H1 (cell line): ENCODE measurements at regions not wholly inside any gene's neighbourhood (a gene's known extent, or its start where the extent isn't known, plus 50 kb on each side); places are given as distances from the start of the nearest gene placed in this dataset.
A peak's percentile ranks its signal among the peaks of the same experiment; 100 is the strongest.

Experiments
- CTCF ChIA-PET: fragments of 300-600 bp; sonication (Branson Sonifier 250); formaldehyde crosslinking; loops from one replicate; lab custom pipeline; 2021; ENCODE audit not compliant: partially characterized antibody; lab: Charles Lee
- POLR2A ChIA-PET: fragments of 300-600 bp; sonication (Branson Sonifier 250); formaldehyde crosslinking; loops from one replicate; lab custom pipeline; 2021; ENCODE audit warnings: inconsistent platforms; ENCODE audit not compliant: partially characterized antibody; lab: Charles Lee
- DNase-seq, 2 experiments: peaks; one replicate each; pipeline versions ENCODE4 v3.0.0 to v3.0.0-alpha.2; 2010 to 2022; ENCODE audit warnings: low spot score in 2 of 2, low read depth in 1 of 2, mixed read lengths in 1 of 2
- FAIRE-seq: peaks from 2 replicates; lab custom pipeline; 2011; peaks lifted over from hg19 to GRCh38; lab: Jason Lieb, UNC
- H2AFZ ChIP-seq: 2 replicates; pipeline ENCODE4 v1.8.1; 2012; ENCODE audit warnings: low read length, inconsistent platforms
- H2AK5ac ChIP-seq: 2 replicates; pipeline ENCODE4 v1.6.1; 2013; ENCODE audit warnings: low read depth, low read length
- H2BK120ac ChIP-seq: replicated peaks from 2 replicates; pipeline ENCODE3; 2013; ENCODE audit warnings: low read depth, low read length, inconsistent platforms
- H2BK12ac ChIP-seq: 2 replicates; pipeline ENCODE4 v1.6.1; 2013; ENCODE audit warnings: low read depth, low read length
- H2BK15ac ChIP-seq: 2 replicates; pipeline ENCODE4 v1.6.1; 2013; ENCODE audit warnings: low read length
- H2BK20ac ChIP-seq: 2 replicates; pipeline ENCODE4 v1.6.1; 2013; ENCODE audit warnings: low read length
- H2BK5ac ChIP-seq: 2 replicates; pipeline ENCODE4 v1.6.1; 2013; ENCODE audit warnings: low read depth, low read length
- H3K14ac ChIP-seq: 2 replicates; pipeline ENCODE4 v1.6.1; 2013; ENCODE audit warnings: inconsistent platforms; ENCODE audit not compliant: insufficient read length
- H3K18ac ChIP-seq: 2 replicates; pipeline ENCODE4 v1.6.1; 2013; ENCODE audit warnings: low read length; ENCODE audit errors: extremely low read depth
- H3K23ac ChIP-seq: 2 replicates; pipeline ENCODE4 v1.6.1; 2013; ENCODE audit warnings: inconsistent platforms; ENCODE audit not compliant: insufficient read length
- H3K23me2 ChIP-seq: 2 replicates; pipeline ENCODE4 v1.6.1; 2013; ENCODE audit warnings: low read depth, low read length
- H3K27ac ChIP-seq: 2 replicates; pipeline ENCODE4 v1.6.1; 2011; ENCODE audit warnings: low read depth, low read length, inconsistent platforms
- H3K27me3 ChIP-seq, 4 experiments: replicated peaks in 1 of 4; 1 replicate in 1 of 4; 2 replicates in 3 of 4; pipeline versions ENCODE4 v1.6.1 to v1.8.1; 2011 to 2013; ENCODE audit warnings: low read length in 3 of 4, mild to moderate bottlenecking in 3 of 4, inconsistent platforms in 2 of 4, mixed read lengths in 2 of 4, moderate library complexity in 1 of 4; ENCODE audit not compliant: control insufficient read depth in 3 of 4, insufficient read depth in 3 of 4; ENCODE audit errors: extremely low read depth in 1 of 4
- H3K36me3 ChIP-seq, 4 experiments: 2 replicates each; pipeline versions ENCODE4 v1.6.1 to v1.8.1; 2011 to 2013; ENCODE audit warnings: mild to moderate bottlenecking in 4 of 4, low read length in 3 of 4, moderate library complexity in 2 of 4, control low read depth in 1 of 4, inconsistent platforms in 1 of 4; ENCODE audit not compliant: insufficient read depth in 4 of 4, control insufficient read depth in 2 of 4
- H3K4ac ChIP-seq: replicated peaks from 2 replicates; pipeline ENCODE3; 2013; ENCODE audit warnings: low read length, low read depth, mixed read lengths, inconsistent platforms; ENCODE audit not compliant: insufficient read length
- H3K4me1 ChIP-seq, 4 experiments: replicated peaks in 1 of 4; 1 replicate in 1 of 4; 2 replicates in 3 of 4; pipeline versions ENCODE4 v1.6.1 to v1.8.1; 2011 to 2013; ENCODE audit warnings: low read length in 3 of 4, inconsistent platforms in 2 of 4, mixed read lengths in 1 of 4; ENCODE audit not compliant: insufficient read depth in 4 of 4, control insufficient read depth in 3 of 4
- H3K4me2 ChIP-seq, 2 experiments: 2 replicates each; pipeline versions ENCODE4 v1.6.1 to v1.8.1; 2011 to 2013; ENCODE audit warnings: low read depth in 2 of 2, low read length in 2 of 2, control low read depth in 1 of 2, inconsistent platforms in 1 of 2, mild to moderate bottlenecking in 1 of 2; ENCODE audit not compliant: insufficient read depth in 1 of 2
- H3K4me3 ChIP-seq, 4 experiments: fragments of 200-600, 300-600 bp in 1 of 4; sonication (generic), shearing (Covaris generic), sonication (Bioruptor Twin) in 1 of 4; 2 replicates each; pipeline versions ENCODE4 v1.5.1 to v1.8.1; 2011 to 2016; ENCODE audit warnings: low read length in 4 of 4, low read depth in 3 of 4, control low read depth in 2 of 4, inconsistent platforms in 2 of 4, mild to moderate bottlenecking in 2 of 4, mixed read lengths in 1 of 4, moderate library complexity in 1 of 4; ENCODE audit not compliant: insufficient read depth in 2 of 4; ENCODE audit errors: extremely low read depth in 1 of 4
- H3K56ac ChIP-seq: replicated peaks from 2 replicates; pipeline ENCODE3; 2013; ENCODE audit warnings: low read depth, mild to moderate bottlenecking, mixed read lengths, low read length, inconsistent platforms; ENCODE audit not compliant: insufficient read length
- H3K79me1 ChIP-seq: 2 replicates; pipeline ENCODE4 v1.6.1; 2013; ENCODE audit warnings: low read depth, low read length, control low read depth
- H3K79me2 ChIP-seq, 2 experiments: 2 replicates each; pipeline versions ENCODE4 v1.6.1 to v1.8.1; 2012 to 2013; ENCODE audit warnings: low read length in 2 of 2, mild to moderate bottlenecking in 2 of 2, inconsistent platforms in 1 of 2; ENCODE audit not compliant: insufficient read depth in 2 of 2, control insufficient read depth in 1 of 2
- H3K9ac ChIP-seq, 4 experiments: replicated peaks in 1 of 4; 1 replicate in 1 of 4; 2 replicates in 3 of 4; pipeline versions ENCODE4 v1.6.1 to v1.8.1; 2011 to 2013; ENCODE audit warnings: low read depth in 3 of 4, low read length in 3 of 4, control low read depth in 2 of 4, mild to moderate bottlenecking in 2 of 4, moderate library complexity in 2 of 4, inconsistent platforms in 1 of 4; ENCODE audit errors: extremely low read depth in 1 of 4
- H3K9me3 ChIP-seq, 2 experiments: 2 replicates each; pipeline versions ENCODE4 v1.6.1 to v1.8.1; 2012 to 2013; ENCODE audit warnings: mild to moderate bottlenecking in 2 of 2, moderate library complexity in 2 of 2, control low read depth in 1 of 2, inconsistent platforms in 1 of 2, low read depth in 1 of 2, low read length in 1 of 2, mixed read lengths in 1 of 2; ENCODE audit not compliant: insufficient read depth in 2 of 2
- H4K20me1 ChIP-seq, 2 experiments: replicated peaks in 1 of 2; 2 replicates each; pipeline versions ENCODE3 to v1.8.1; 2011 to 2013; ENCODE audit warnings: inconsistent platforms in 2 of 2, low read length in 2 of 2, mild to moderate bottlenecking in 1 of 2; ENCODE audit not compliant: insufficient read depth in 2 of 2, control insufficient read depth in 1 of 2
- H4K5ac ChIP-seq: 2 replicates; pipeline ENCODE4 v1.6.1; 2013; ENCODE audit warnings: low read length, low read depth, mixed read lengths, inconsistent platforms; ENCODE audit not compliant: insufficient read length
- H4K8ac ChIP-seq: 2 replicates; pipeline ENCODE4 v1.8.0; 2013; ENCODE audit warnings: mild to moderate bottlenecking, moderate library complexity, low read length, inconsistent platforms; ENCODE audit not compliant: insufficient read depth; ENCODE audit errors: extremely low read depth
- H4K91ac ChIP-seq: replicated peaks from 2 replicates; pipeline ENCODE3; 2013; ENCODE audit warnings: low read length, mixed read lengths, inconsistent platforms; ENCODE audit not compliant: insufficient read length
- CTCF ChIP-seq, 3 experiments: IDR thresholded peaks; 1 replicate in 2 of 3; 2 replicates in 1 of 3; pipeline versions ENCODE4 v1.5.1 to v1.6.1; 2011; ENCODE audit warnings: low read length in 3 of 3, mild to moderate bottlenecking in 3 of 3, inconsistent platforms in 2 of 3, low read depth in 1 of 3, moderate library complexity in 1 of 3; ENCODE audit not compliant: insufficient read depth in 1 of 3; ENCODE audit errors: control extremely low read depth in 1 of 3
- GTF2F1 ChIP-seq: IDR thresholded peaks from 2 replicates; pipeline ENCODE4 v1.6.1; 2012; ENCODE audit warnings: low read depth, low read length, improper control_type of control experiment, borderline replicate concordance
- KDM1A ChIP-seq: fragments of 200-600, 300-600 bp; sonication (generic); IDR thresholded peaks from 2 replicates; pipeline ENCODE4 v1.7.1; 2016; ENCODE audit warnings: mild to moderate bottlenecking, low read length, borderline replicate concordance
- MAX ChIP-seq: IDR thresholded peaks from 2 replicates; pipeline ENCODE4 v1.6.1; 2012; ENCODE audit warnings: inconsistent platforms
- RAD21 ChIP-seq, 2 experiments: IDR thresholded peaks in 1 of 2; conservative IDR thresholded peaks in 1 of 2; 2 replicates each; pipeline ENCODE4 v1.6.1; 2011; ENCODE audit warnings: low read depth in 2 of 2, low read length in 2 of 2, improper control_type of control experiment in 1 of 2, inconsistent platforms in 1 of 2, mild to moderate bottlenecking in 1 of 2, moderate library complexity in 1 of 2
- WGBS, 2 experiments: shearing (Covaris generic) in 1 of 2; methylation state at CpG; one replicate each; pipeline versions ENCODE4 v1.1.6 to v1.1.7; 2013 to 2015; ENCODE audit warnings: low lambda C conversion rate in 2 of 2, mixed read lengths in 2 of 2, inconsistent platforms in 1 of 2, low coverage in 1 of 2, missing lambda C conversion rate in 1 of 2; ENCODE audit not compliant: insufficient replicate concordance in 2 of 2, insufficient coverage in 1 of 2, insufficient read length in 1 of 2; ENCODE audit errors: extremely low coverage in 1 of 2, missing lambda C conversion rate in 1 of 2; 5-methylcytosine and 5-hydroxymethylcytosine counted together
- TF ChIP-seq, protein P1 (sequence below): IDR thresholded peaks from 2 replicates; pipeline ENCODE4 v1.6.1; 2011; ENCODE audit warnings: low read depth, mild to moderate bottlenecking, low read length; ENCODE audit not compliant: insufficient read depth

DNA sequence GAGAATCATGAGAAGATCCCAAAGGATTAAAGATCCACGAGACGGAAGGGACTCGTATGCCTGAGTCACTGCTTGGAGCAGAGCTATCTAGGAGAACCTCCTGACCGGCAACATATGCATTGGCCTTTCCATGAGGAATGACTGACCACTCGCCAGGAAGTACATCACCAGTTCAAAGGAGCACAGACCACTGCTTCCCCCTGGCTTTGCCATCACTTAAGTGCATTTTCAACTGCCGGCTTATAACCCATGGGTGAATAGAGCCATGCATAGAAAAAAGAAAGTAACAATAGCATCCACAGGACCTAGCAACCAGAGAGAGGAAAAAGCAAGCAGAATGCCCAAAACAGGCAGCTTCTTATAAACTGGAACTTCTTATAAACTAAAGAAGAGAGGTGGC is 98.3 kb upstream of the ZC3H12C start:
- Histone ChIP-seq H3K23me2 (no peaks in the 10 kb centered on the region), H3K79me2 (no peaks in the 10 kb centered on the region), H3K27ac (no peak overlapping the region), H2BK15ac (no peak overlapping the region), H2AFZ (no peak overlapping the region), H3K4ac (no peak overlapping the region), H3K4me2 (no peak overlapping the region), H3K14ac (no peak overlapping the region), H3K56ac (no peak overlapping the region), H4K20me1 (no peaks in the 10 kb centered on the region), H2BK12ac (no peak overlapping the region), H4K91ac (no peak overlapping the region), H4K8ac (no peak overlapping the region), H3K9ac (no peak overlapping the region), H2BK120ac (no peak overlapping the region), H3K18ac (no peak overlapping the region), H3K36me3 (no peaks in the 10 kb centered on the region), H3K27me3 (no peaks in the 10 kb centered on the region), H2BK5ac (no peak overlapping the region), H2AK5ac (no peak overlapping the region), H3K79me1 (no peaks in the 10 kb centered on the region), H4K5ac (no peak overlapping the region), H3K4me1 (no peaks in the 10 kb centered on the region), H3K23ac (no peak overlapping the region), H2BK20ac (no peak overlapping the region), H3K4me3 (no peak overlapping the region), H3K9me3 (no peaks in the 10 kb centered on the region)
- 87% methylated on average over 6 of the region's 6 CpGs; no CpG with 5 or more reads in 1 of the 2 experiments for WGBS, 2 experiments
- DNase-seq (no peak), FAIRE-seq (no peak)
- ChIA-PET POLR2A (no interaction called here), CTCF (interaction anchor here (0.8 to 1.2 kb wide), 3 partner anchors 28 to 84 kb away, joined by 3 to 4 read pairs (median 3); no protein-coding TSS in a partner anchor)
- no peak for TF ChIP-seq KDM1A
- TF ChIP-seq GTF2F1: no peak
- no peak for TF ChIP-seq MAX
- TF ChIP-seq, protein P1, sequence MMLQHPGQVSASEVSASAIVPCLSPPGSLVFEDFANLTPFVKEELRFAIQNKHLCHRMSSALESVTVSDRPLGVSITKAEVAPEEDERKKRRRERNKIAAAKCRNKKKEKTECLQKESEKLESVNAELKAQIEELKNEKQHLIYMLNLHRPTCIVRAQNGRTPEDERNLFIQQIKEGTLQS: no peak
- TF ChIP-seq CTCF (IDR thresholded peaks at IDR 0.05; ENCODE audit: control extremely low read depth in 1 of 3, insufficient read depth in 1 of 3, low read depth in 1 of 3, low read length in 3 of 3): peak in 2 of 3 experiments; percentile 19 to 20; a peak in 2 of 4 replicates
- peak; percentile 35 to 46; a peak in 2 of 4 replicates for TF ChIP-seq RAD21 (IDR thresholded peaks at IDR 0.05 in 1 of 2, conservative IDR thresholded peaks at IDR 0.05 in 1 of 2; ENCODE audit: low read depth in 2 of 2, low read length in 2 of 2)
